ENCODE measurements at regions not wholly inside any gene's neighbourhood (a gene's known extent, or its start where the extent isn't known, plus 50 kb on each side); places are given as distances from the start of the nearest gene placed in this dataset.
"Not testable (repeated sequence)": the region's sequence is repeated elsewhere in the genome, so short reads cannot be mapped to it uniquely, and the experiment has no call there.

- DNase-seq (ENCODE audit: low spot score) = no peak
- in situ Hi-C loops (cut with HindIII; ENCODE audit: low sequenced_read_pairs) = no loop called here
Measured at GRCh38 chr6:141981190-141981589, 151.5 kb upstream of the GJE1 start.

- in situ Hi-C loops (cut with HindIII; ENCODE audit: low sequenced_read_pairs) = no loop called here
Measured at GRCh38 chr6:141977782-141978181, 154.9 kb upstream of the GJE1 start.

DNA sequence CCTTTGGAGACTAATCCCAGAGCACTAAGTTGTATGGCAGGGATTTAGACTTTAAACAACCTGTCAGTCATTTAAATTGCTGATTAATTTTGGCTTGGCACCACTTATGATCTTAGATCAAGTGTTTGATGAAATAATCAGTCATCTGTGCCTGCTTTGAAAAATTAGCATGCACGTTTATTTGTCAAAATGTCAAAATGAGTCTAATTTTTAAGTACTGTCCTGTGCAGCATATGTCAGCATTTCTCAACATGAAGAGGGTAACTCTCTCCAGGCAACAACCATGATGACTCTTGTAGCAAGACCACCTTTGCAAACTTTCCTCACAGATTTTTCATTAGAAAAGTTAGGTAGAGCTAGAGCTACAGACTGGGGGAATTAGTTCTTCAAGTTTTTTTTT lies 155.7 kb upstream of the GJE1 start:
- in situ Hi-C loops (cut with HindIII; ENCODE audit: low sequenced_read_pairs) = no loop called here

More at GRCh38 chr6:141977782-141978181, 154.9 kb upstream of the GJE1 start:
- no peak for DNase-seq (ENCODE audit: low spot score)

DNA sequence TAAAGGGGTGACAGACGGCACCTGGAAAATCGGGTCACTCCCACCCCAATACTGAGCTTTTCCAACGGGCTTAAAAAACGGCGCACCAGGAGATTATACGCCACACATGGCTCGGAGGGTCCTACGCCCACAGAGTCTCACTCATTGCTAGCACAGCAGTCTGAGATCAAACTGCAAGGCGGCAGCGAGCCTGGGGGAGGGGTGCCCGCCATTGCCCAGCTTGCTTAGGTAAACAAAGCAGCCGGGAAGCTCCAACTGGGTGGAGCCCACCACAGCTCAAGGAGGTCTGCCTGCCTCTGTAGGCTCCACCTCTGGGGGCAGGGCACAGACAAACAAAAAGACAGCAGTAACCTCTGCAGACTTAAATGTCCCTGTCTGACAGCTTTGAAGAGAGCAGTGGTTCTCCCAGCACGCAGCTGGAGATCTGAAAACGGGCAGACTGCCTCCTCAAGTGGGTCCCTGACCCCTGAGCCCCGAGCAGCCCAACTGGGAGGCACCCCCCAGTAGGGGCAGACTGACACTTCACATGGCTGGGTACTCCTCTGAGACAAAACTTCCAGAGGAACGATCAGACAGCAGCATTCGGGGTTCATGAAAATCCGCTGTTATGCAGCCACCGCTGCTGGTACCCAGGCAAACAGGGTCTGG lies 162.8 kb upstream of the GJE1 start:
- in situ Hi-C loops (cut with HindIII; ENCODE audit: low sequenced_read_pairs); DNase-seq (ENCODE audit: low spot score): not testable (repeated sequence)

More for the DNA sequence above, 155.7 kb upstream of the GJE1 start:
- DNase-seq (ENCODE audit: low spot score) = no peak

DNA sequence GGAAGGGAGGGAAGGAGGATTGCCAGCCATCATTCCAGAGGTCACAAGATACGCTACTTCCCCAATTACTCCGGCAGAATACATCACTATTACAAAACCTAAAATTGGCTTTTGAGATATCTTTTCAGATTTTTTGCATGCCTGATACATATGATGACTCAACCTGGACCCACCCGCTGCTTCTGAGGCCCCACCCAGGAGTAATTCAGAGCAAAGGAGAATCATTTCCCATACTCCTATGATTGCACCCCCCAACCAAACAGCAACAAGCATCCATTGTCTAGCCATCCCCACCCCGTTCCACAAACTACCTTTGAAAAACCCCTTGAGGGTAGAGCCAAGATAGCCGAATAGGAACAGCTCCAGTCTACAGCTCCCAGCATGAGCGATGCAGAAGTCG lies 163.5 kb upstream of the GJE1 start:
- no peak for DNase-seq (ENCODE audit: low spot score)
- in situ Hi-C loops (cut with HindIII; ENCODE audit: low sequenced_read_pairs) = no loop called here

DNA sequence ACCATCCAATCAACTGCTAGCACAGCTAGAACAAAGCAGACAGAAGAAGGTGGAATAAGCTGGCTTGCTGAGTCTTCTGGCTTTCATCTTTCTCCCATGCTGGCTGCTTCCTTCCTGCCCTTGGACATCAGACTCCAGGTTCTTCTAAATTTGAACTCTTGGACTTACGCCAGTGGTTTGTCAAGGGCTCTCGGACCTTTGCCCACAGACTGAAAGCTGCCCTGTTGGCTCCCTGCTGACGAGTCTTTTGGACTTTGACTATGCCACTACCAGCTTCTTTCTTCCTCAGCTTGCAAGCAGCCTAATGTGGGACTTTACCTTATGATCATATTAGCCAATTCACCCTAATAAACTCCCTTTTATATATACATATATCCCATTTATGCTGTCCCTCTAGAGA lies 164.1 kb upstream of the GJE1 start:
- in situ Hi-C loops (cut with HindIII; ENCODE audit: low sequenced_read_pairs) = no loop called here
- DNase-seq (ENCODE audit: low spot score) = no peak

DNA sequence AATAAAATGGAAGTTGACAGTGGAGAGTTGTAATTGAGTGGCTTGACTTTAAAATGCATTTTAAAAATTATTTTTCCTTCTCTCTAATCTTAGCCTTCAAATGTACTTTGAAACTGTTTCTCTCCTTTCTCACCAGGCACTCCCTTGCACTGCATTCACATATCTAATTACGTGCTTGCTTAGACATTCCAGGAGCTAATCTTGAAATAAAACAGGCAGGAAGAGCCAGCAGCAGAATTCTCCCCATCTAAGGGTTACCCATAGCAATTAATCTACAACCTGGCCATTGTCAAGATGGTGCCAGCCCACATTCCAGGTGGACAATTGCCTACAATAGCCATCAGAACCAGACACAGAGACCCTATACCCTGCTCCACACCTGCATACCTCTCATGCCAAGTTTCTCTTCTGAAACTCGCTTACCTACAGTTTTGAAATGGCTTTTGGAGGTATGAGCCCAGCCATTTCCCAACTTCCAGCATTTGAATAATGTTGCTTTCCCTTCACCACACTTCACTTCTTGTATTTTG lies 167.6 kb upstream of the GJE1 start:
- in situ Hi-C loops (cut with HindIII; ENCODE audit: low sequenced_read_pairs) = no loop called here
- DNase-seq (ENCODE audit: low spot score) = no peak

DNA sequence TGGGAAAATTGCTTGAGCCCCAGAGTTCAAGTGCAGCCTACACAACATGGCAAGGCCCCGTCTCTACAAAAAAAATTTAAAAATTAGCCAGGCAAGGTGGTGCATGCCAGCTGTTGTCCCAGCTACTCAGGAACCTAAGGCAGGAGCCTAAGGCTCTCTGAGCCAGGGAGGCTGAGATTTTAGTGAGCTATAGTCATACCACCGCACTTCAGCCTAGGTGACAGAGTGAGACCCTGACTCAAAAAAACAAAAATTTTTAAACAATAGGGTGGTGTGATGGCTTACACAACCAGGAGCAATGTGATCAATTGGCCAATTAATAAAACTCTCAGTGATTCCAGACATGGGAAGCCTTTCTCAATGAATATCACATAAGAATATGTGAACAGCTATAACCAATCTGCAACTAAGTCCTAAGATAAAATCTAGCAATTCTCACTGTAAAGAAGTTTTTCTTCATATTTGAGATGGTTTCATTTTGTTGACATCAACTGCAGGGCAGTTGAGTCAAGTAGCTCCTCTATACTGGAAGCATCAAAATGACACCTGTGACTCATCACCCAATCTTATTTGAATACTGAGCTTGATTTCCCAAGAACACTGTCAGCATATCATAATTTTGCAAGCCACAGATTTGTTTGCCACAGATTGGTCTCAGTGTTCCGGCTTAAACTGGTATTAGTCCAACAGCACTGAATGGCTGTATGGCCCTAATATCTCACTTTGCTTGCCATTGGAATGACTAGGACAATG lies 169.0 kb upstream of the GJE1 start:
- in situ Hi-C loops (cut with HindIII; ENCODE audit: low sequenced_read_pairs) = no loop called here

GRCh38 chr6:141957271-141957670 lies 175.5 kb upstream of the GJE1 start:
- DNase-seq (ENCODE audit: low spot score) = no peak
- in situ Hi-C loops (cut with HindIII; ENCODE audit: low sequenced_read_pairs) = no loop called here

More for the DNA sequence above, 169.0 kb upstream of the GJE1 start:
- DNase-seq (ENCODE audit: low spot score) = no peak

- DNase-seq (ENCODE audit: low spot score) = no peak
Measured at GRCh38 chr6:141956868-141957267, 175.9 kb upstream of the GJE1 start.

DNA sequence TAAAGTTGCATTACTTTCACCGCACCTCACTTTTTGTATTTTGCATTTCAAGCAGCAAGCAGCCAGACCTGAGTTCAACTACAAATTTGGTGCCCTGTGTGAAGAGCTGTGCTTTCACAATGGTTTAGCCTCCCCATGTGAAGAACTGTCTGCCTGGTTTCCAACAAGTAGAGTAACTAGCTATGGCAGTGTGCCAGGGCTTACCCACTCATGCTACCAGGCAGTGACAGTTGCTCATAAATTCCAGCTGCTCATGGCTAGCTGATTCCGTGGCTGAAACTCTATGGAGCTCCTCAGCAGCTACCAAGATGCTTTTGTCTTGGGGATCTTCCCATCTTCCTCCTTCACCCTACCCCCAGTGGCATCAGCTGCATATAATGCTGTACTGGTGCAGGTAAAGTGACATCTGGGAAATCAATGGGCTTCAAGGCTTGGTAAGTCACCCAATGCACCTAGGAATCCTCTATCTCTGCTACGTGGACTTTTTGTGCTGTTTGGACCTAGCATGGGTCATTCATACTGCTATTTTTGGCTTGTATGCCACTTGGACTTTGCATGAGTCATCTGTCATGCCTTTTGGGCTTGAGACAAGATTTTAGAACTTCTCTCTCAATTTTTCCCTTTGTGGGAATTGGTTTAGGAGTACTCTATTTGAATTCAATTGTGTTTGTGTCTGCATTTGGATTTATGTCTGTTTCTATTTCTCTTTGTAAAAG lies 176.5 kb upstream of the GJE1 start:
- in situ Hi-C loops (cut with HindIII; ENCODE audit: low sequenced_read_pairs) = no loop called here
- DNase-seq (ENCODE audit: low spot score) = no peak

More at GRCh38 chr6:141956868-141957267, 175.9 kb upstream of the GJE1 start:
- in situ Hi-C loops (cut with HindIII; ENCODE audit: low sequenced_read_pairs) = no loop called here

GRCh38 chr6:141953072-141953471 lies 179.7 kb upstream of the GJE1 start:
- DNase-seq (ENCODE audit: low spot score) = no peak
- in situ Hi-C loops (cut with HindIII; ENCODE audit: low sequenced_read_pairs) = no loop called here

GRCh38 chr6:141946502-141946901 lies 186.2 kb upstream of the GJE1 start:
- in situ Hi-C loops (cut with HindIII; ENCODE audit: low sequenced_read_pairs) = no loop called here
- no peak for DNase-seq (ENCODE audit: low spot score)

DNA sequence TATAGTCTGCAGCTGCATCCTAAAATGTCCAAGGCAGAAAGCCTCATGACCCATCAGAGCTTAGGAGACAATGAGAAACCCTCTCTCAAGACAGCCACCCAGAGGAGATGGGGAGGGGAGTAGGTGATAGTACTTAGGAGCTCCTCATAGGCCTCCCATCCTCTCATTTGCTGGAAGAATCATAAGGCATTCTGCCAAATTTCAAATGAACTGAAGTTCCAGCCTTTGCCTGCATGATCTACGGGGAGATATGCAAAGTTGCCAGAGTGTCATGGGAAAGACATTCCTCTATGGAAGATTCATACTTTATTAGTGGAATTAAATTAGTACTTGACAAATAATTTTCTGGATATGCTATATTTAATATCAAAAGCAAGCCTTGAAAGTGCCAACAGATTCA lies 194.1 kb upstream of the GJE1 start:
- in situ Hi-C loops (cut with HindIII; ENCODE audit: low sequenced_read_pairs) = no loop called here
- DNase-seq (ENCODE audit: low spot score) = no peak

DNA sequence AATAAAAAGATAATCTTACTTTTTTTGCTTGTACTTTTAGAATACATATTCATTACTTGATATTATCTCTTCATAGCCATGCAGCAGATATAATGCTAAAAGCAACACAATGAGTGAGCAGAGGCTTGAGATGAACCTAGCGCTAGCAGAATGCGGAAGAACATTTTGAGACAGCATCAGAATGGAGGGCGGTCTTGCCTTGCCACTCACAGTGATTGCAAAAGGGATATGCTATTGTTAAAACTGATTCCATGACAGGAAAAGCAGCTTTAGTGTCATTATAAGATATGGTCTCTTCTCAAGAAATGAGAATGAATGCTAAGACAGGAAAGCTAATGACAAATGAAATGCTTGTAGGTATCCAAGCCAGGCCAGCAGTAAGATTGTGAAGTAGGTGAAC lies 200.0 kb upstream of the GJE1 start:
- in situ Hi-C loops (cut with HindIII; ENCODE audit: low sequenced_read_pairs) = no loop called here

GRCh38 chr6:141926200-141926900 lies 206.4 kb upstream of the GJE1 start:
- DNase-seq (ENCODE audit: low spot score); in situ Hi-C loops (cut with HindIII; ENCODE audit: low sequenced_read_pairs): not testable (repeated sequence)

More for the DNA sequence above, 200.0 kb upstream of the GJE1 start:
- DNase-seq (ENCODE audit: low spot score) = no peak

DNA sequence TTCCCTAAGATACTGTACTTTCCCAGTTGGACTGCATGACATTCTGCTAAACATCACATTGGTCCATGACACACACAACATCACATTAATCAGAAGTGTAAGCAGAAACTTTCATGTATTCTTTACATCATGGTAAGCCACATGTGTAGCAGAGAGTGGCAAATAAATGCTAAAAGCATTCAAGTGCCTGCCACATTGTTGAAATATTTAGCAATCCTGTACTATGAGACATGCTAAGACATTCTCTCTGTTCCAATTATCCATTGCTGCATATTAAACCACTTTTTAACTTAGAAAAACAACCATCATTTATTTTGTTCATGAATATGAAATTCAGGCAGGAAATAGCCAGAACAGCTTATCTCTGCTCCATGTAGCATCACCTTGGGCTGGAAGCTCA lies 207.7 kb upstream of the GJE1 start:
- in situ Hi-C loops (cut with HindIII; ENCODE audit: low sequenced_read_pairs) = no loop called here
- no peak for DNase-seq (ENCODE audit: low spot score)

DNA sequence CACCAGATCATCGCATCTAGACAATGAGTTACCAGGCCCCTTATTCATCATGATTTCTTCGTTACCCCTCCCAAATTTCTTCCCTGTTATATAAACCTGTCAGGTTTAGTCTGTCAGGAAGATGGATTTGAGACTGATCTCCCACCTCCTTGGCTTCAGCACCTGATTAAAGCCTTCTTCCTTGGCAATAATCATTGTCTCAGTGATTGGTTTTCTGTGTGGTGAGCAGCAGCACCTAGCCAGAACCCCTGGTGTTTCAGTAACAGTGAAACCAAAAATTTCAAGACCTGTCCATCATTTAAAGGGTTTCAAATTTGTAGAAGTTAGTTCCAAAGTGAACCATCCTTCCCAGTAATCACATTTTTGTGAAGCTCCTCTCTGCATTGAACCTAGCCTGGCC lies 209.8 kb upstream of the GJE1 start:
- in situ Hi-C loops (cut with HindIII; ENCODE audit: low sequenced_read_pairs) = no loop called here
- DNase-seq (ENCODE audit: low spot score) = no peak
